ENCODE measurements at regions not wholly inside any gene's neighbourhood (a gene's known extent, or its start where the extent isn't known, plus 50 kb on each side); places are given as distances from the start of the nearest gene placed in this dataset.

DNA sequence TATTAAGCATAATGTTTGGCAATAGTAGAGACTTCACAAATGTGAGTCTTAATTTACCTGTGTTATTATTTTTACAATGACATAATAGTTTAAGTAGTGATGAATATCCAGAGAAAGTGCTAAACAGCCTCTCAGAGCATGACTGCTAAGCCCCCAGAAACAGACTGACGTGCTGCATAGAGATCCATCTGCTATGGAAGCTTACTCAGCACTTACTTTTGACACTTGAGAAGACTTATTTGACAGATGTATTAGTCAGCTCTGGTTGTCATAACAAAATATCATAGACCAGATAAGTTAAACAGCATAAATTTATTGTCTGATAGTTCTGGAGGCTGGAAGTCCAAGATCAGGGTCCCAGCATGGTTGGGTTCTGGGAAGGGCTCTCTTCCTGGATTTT is 334.9 kb upstream of the MON1B start:
- Histone ChIP-seq H2AFZ (ENCODE audit: low read depth) (no peak overlapping the region), H3K4me1 (ENCODE audit: low read depth, poor library complexity, severe bottlenecking) (no peaks in the 10 kb centered on the region), H3K27ac (no peak overlapping the region), H3K9ac (no peak overlapping the region), H3K4me2 (no peak overlapping the region), H3K4me3 (IDR thresholded peaks at IDR 0.05; ENCODE audit: insufficient read depth, low read depth, low read length) (no peak overlapping the region), H4K20me1 (ENCODE audit: insufficient read depth) (no peaks in the 10 kb centered on the region), H3K36me3 (ENCODE audit: insufficient read depth) (no peaks in the 10 kb centered on the region), H3K79me2 (ENCODE audit: insufficient read depth, low read depth) (no peaks in the 10 kb centered on the region), H3K27me3 (ENCODE audit: insufficient read depth, low read depth) (no peaks in the 10 kb centered on the region)
- TF ChIP-seq, protein P1, sequence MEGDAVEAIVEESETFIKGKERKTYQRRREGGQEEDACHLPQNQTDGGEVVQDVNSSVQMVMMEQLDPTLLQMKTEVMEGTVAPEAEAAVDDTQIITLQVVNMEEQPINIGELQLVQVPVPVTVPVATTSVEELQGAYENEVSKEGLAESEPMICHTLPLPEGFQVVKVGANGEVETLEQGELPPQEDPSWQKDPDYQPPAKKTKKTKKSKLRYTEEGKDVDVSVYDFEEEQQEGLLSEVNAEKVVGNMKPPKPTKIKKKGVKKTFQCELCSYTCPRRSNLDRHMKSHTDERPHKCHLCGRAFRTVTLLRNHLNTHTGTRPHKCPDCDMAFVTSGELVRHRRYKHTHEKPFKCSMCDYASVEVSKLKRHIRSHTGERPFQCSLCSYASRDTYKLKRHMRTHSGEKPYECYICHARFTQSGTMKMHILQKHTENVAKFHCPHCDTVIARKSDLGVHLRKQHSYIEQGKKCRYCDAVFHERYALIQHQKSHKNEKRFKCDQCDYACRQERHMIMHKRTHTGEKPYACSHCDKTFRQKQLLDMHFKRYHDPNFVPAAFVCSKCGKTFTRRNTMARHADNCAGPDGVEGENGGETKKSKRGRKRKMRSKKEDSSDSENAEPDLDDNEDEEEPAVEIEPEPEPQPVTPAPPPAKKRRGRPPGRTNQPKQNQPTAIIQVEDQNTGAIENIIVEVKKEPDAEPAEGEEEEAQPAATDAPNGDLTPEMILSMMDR (conservative IDR thresholded peaks at IDR 0.05; ENCODE audit: low read depth, low read length), result no peak

DNA sequence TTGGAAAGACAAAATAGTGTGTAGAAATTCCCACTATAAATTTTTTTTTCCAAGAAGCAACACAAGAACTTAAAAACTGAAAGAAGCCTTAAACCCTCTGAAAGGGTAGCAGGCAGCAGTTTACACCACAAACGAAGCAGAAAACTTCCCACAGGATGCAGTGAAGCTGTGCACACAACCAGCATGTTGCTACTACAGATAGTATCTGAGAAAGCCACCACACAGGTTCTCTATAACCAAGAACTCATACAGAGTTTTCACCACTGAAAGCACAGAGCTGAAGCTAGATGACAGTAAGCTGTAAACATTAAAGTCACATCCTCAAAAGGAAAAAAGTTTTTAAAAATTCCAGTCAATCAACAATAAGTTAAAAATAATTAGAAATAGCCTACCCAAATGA is 333.6 kb upstream of the MON1B start:
- Histone ChIP-seq H3K4me2 (no peak overlapping the region), H3K79me2 (ENCODE audit: insufficient read depth, low read depth) (no peaks in the 10 kb centered on the region), H3K4me1 (ENCODE audit: low read depth, poor library complexity, severe bottlenecking) (no peaks in the 10 kb centered on the region), H3K27me3 (ENCODE audit: insufficient read depth, low read depth) (no peaks in the 10 kb centered on the region), H3K4me3 (IDR thresholded peaks at IDR 0.05; ENCODE audit: insufficient read depth, low read depth, low read length) (no peak overlapping the region), H2AFZ (ENCODE audit: low read depth) (no peak overlapping the region), H4K20me1 (ENCODE audit: insufficient read depth) (no peaks in the 10 kb centered on the region), H3K36me3 (ENCODE audit: insufficient read depth) (no peaks in the 10 kb centered on the region), H3K27ac (no peak overlapping the region), H3K9ac (no peak overlapping the region)
- TF ChIP-seq, protein P1 (conservative IDR thresholded peaks at IDR 0.05; ENCODE audit: low read depth, low read length), result no peak

DNA sequence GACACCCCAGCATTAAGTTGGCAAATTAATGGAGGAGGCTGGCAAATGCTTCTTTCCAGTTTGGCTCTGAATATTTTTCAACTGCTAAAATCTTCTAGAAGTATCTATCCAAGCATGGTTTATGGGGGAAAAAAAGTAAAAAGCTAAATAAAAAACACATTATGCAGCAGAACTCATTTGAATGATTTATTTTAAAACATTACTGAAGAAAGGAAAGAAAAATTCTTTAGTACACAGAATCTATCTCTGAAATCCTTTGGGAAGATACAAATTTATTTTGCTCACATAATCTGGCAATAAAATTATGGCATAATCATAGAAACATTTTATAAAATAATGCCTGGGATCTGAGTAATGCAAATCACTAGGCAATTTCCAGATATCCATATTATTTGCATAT is 328.1 kb upstream of the MON1B start:
- Histone ChIP-seq H3K4me3 (IDR thresholded peaks at IDR 0.05; ENCODE audit: insufficient read depth, low read depth, low read length) (no peak overlapping the region), H3K4me2 (no peak overlapping the region), H3K36me3 (ENCODE audit: insufficient read depth) (no peaks in the 10 kb centered on the region), H3K27ac (no peak overlapping the region), H3K79me2 (ENCODE audit: insufficient read depth, low read depth) (no peaks in the 10 kb centered on the region), H2AFZ (ENCODE audit: low read depth) (no peak overlapping the region), H4K20me1 (ENCODE audit: insufficient read depth) (no peaks in the 10 kb centered on the region), H3K9ac (no peak overlapping the region), H3K27me3 (ENCODE audit: insufficient read depth, low read depth) (no peaks in the 10 kb centered on the region), H3K4me1 (ENCODE audit: low read depth, poor library complexity, severe bottlenecking) (no peaks in the 10 kb centered on the region)
- TF ChIP-seq, protein P1 (conservative IDR thresholded peaks at IDR 0.05; ENCODE audit: low read depth, low read length), result no peak

DNA sequence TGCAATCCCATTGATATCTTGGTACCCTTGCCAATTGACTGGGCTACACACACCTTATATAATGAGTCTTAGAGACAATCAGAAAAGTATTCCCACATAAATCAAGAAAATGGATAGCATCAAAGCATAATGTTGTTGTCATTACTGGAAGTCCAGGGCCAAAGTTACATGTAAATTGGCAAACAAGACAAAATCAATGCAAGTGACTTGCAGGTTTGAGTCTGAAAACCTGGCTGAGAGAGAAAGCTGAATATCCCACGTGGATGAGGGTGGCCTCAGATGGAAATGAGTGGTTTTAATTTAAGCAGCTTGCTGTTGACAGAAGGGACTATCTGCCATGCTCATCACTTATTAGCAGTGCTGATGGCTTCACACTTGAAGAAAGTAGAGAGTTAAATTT is 324.0 kb upstream of the MON1B start:
- Histone ChIP-seq H4K20me1 (ENCODE audit: insufficient read depth) (no peaks in the 10 kb centered on the region), H3K4me2 (no peak overlapping the region)
- TF ChIP-seq, protein P1 (conservative IDR thresholded peaks at IDR 0.05; ENCODE audit: low read depth, low read length), result no peak

More for the DNA sequence above, 324.0 kb upstream of the MON1B start:
- Histone ChIP-seq H3K36me3 (ENCODE audit: insufficient read depth) (no peaks in the 10 kb centered on the region), H3K4me3 (IDR thresholded peaks at IDR 0.05; ENCODE audit: insufficient read depth, low read depth, low read length) (no peak overlapping the region), H3K27ac (no peak overlapping the region), H3K79me2 (ENCODE audit: insufficient read depth, low read depth) (no peaks in the 10 kb centered on the region), H3K27me3 (ENCODE audit: insufficient read depth, low read depth) (no peaks in the 10 kb centered on the region), H2AFZ (ENCODE audit: low read depth) (no peak overlapping the region), H3K9ac (no peak overlapping the region), H3K4me1 (ENCODE audit: low read depth, poor library complexity, severe bottlenecking) (no peaks in the 10 kb centered on the region)

Measured in KMS-11 (cell line).